Psoas muscle (tissue), 7 donors: ENCODE measurements at regions not wholly inside any gene's neighbourhood (a gene's known extent, or its start where the extent isn't known, plus 50 kb on each side); places are given as distances from the start of the nearest gene placed in this dataset.
"Not testable (repeated sequence)": the region's sequence is repeated elsewhere in the genome, so short reads cannot be mapped to it uniquely, and the experiment has no call there.

Experiments used
- ATAC-seq, 4 donors: fragments of 200-7000 bp; cut with Tn5 transposase; one replicate each; pipeline ENCODE4 v1.9.1; 2020; ENCODE audit warnings: moderate library complexity in 3 of 4, mild to moderate bottlenecking in 2 of 4
- DNase-seq, 2 donors: peaks; one replicate each; pipeline ENCODE4 v3.0.0-alpha.2; 2020
- H3K27ac ChIP-seq: fragments of 200-600 bp; one replicate; pipeline ENCODE4 v1.8.0; 2022
- H3K27me3 ChIP-seq, 3 donors: fragments of 200-600 bp in 1 of 3; one replicate each; pipeline versions ENCODE4 v1.6.1 to v1.8.0; 2013 to 2022; ENCODE audit warnings: low read length in 2 of 3, mild to moderate bottlenecking in 2 of 3, moderate library complexity in 1 of 3; ENCODE audit not compliant: insufficient read depth in 3 of 3
- H3K36me3 ChIP-seq, 2 donors: fragments of 200-600 bp in 1 of 2; one replicate each; pipeline versions ENCODE4 v1.6.1 to v1.8.0; 2013 to 2022; ENCODE audit warnings: low read depth in 1 of 2, mild to moderate bottlenecking in 1 of 2, moderate library complexity in 1 of 2; ENCODE audit not compliant: insufficient read depth in 1 of 2
- H3K4me1 ChIP-seq: fragments of 200-600 bp; one replicate; pipeline ENCODE4 v1.8.0; 2022
- H3K4me3 ChIP-seq: fragments of 200-600 bp; one replicate; pipeline ENCODE4 v1.8.0; 2022; ENCODE audit warnings: mild to moderate bottlenecking
- H3K9me3 ChIP-seq: fragments of 200-600 bp; one replicate; pipeline ENCODE4 v1.8.0; 2022
- WGBS, 3 donors: extraction: QIAGEN DNeasy Blood & Tissue Kit; methylation state at CpG; one replicate each; pipeline versions ENCODE4 v1.1.6 to v1.1.7; 2013; 5-methylcytosine and 5-hydroxymethylcytosine counted together
- intact Hi-C, 2 donors: fragments of 100-400 bp; cut with DNase I; formaldehyde crosslinking; loops; one replicate each; pipeline versions ENCODE4 v1.11.0 to v1.14.2; 2022
- TF ChIP-seq, protein P1 (sequence below): fragments of 200-600 bp; IDR thresholded peaks from one replicate; pipeline ENCODE4 v1.8.0; 2022; ENCODE audit warnings: antibody characterized with exemption
- donor health status: healthy with polysubstance abuse.
- donor health status: DM: no; HTN: no; CAD: no; lungs with moderate emphysema.
- donor health status: Bipolar disorder and iron deficiency.
- donor health status: healthy.
- donor health status: DM: yes; HTN: yes; CAD: no.
- donor health status: DM: no; HTN: no; CAD: no.
- donor health status: DM: yes; HTN: yes; CAD: no.

DNA sequence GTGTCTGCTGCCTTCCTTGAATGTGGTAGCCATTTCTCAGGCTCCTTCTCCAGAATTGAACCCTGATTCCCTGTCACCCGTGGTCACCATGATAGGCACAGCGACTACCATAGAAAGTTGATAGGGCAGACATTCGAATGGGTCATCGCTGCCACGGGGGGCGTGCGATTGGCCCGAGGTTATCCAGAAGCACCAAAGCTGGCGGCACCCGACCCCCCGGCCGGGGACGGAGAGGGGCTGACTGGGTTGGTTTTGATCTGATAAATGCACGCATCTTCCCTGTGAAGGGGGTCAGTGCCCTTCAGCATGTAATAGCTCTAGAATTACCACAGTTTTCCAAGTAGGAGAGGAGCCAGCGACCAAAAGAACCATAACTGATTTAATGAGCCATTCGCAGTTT is 94.0 kb upstream of the ANKRD30BL start:
- intact Hi-C loops: no loop called here
- 83 to 90% (median 89%) methylated on average over 16 of the region's 16 CpGs for WGBS, 3 donors
- DNase-seq: no peak
- no peaks in the 10 kb centered on the region for H3K9me3 ChIP-seq
- no peak for ATAC-seq
- no peak overlapping the region for H3K27ac ChIP-seq
- H3K27me3 ChIP-seq: peaks cover 0 to 35% (median 8%) of the 10 kb centered on the region in 3 donors
- no peaks in the 10 kb centered on the region for H3K4me1 ChIP-seq
- TF ChIP-seq, protein P1, sequence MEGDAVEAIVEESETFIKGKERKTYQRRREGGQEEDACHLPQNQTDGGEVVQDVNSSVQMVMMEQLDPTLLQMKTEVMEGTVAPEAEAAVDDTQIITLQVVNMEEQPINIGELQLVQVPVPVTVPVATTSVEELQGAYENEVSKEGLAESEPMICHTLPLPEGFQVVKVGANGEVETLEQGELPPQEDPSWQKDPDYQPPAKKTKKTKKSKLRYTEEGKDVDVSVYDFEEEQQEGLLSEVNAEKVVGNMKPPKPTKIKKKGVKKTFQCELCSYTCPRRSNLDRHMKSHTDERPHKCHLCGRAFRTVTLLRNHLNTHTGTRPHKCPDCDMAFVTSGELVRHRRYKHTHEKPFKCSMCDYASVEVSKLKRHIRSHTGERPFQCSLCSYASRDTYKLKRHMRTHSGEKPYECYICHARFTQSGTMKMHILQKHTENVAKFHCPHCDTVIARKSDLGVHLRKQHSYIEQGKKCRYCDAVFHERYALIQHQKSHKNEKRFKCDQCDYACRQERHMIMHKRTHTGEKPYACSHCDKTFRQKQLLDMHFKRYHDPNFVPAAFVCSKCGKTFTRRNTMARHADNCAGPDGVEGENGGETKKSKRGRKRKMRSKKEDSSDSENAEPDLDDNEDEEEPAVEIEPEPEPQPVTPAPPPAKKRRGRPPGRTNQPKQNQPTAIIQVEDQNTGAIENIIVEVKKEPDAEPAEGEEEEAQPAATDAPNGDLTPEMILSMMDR: no peak
- H3K4me3 ChIP-seq: no peak overlapping the region
- H3K36me3 ChIP-seq: no peaks in the 10 kb centered on the region

DNA sequence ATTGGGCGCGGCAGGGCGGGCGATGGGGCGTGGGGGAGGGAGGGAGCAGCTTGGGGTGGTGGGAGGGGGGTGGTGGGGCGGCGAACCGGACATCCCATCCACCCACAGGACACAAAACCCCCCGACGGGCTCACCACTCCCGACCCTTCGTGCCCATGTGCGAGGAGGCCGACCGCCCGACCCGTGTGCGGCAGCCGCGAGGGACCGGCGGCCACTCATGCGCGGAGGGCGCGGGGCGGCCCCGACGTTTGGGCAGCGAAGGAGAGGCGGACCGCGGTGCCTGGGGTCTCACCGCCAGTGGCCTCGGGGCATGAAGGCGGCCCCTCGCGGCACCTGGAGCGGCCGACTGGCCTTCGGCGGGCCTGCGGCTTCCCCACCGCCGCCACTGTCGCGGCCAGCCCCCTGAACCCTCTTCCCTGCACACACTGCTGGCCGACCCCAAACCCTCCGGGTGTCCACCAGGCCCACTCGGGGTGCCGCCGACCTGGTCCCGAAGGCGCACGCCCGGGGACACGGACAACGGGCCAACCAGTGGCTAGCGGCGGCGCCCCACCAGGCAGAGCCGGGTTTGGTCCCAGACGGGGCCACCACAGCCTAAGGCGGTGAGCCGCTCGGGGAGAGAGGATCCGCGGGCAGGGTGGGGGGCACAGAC is 94.6 kb upstream of the ANKRD30BL start:
- H3K27me3 ChIP-seq: peaks cover 0 to 35% (median 8%) of the 10 kb centered on the region in 3 donors
- H3K9me3 ChIP-seq: no peaks in the 10 kb centered on the region
- TF ChIP-seq, protein P1: no peak
- ATAC-seq (no peak), DNase-seq (no peak)
- 13 to 19% (median 19%) methylated on average over 49 to 68 of the region's 68 CpGs for WGBS, 3 donors
- H3K4me3 ChIP-seq: no peak overlapping the region
- H3K27ac ChIP-seq: no peak overlapping the region
- H3K4me1 ChIP-seq: no peaks in the 10 kb centered on the region
- intact Hi-C loops: no loop called here
- H3K36me3 ChIP-seq: no peaks in the 10 kb centered on the region

DNA sequence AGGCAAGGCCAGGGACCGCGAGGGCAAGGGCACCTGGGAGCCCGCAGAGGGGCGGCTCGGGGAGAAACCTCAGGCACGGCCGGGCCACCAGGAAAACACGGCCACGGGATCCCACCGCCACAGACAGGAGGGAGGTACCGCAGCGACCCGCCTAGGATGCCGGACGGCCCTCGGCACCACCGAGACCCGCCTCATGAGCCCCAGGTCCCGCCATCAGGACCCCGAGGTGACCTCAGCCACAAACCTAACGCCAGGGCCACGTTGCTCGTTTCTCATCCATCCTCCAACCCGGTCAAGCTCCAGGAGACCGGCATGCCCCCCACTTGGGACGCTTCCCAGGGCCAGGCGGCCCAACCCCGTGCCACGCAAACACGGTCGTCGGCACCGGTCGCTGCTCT is 95.2 kb upstream of the ANKRD30BL start:
- ATAC-seq, intact Hi-C loops, H3K27ac ChIP-seq, H3K4me1 ChIP-seq, H3K9me3 ChIP-seq, DNase-seq, H3K36me3 ChIP-seq: not testable (repeated sequence)
- 3 to 7% (median 5%) methylated on average over 26 to 34 of the region's 34 CpGs for WGBS, 3 donors
- Histone ChIP-seq H3K27me3 (peaks cover 0 to 35% (median 8%) of the 10 kb centered on the region in 3 donors), H3K4me3 (peak overlapping the region; percentile 18)

DNA sequence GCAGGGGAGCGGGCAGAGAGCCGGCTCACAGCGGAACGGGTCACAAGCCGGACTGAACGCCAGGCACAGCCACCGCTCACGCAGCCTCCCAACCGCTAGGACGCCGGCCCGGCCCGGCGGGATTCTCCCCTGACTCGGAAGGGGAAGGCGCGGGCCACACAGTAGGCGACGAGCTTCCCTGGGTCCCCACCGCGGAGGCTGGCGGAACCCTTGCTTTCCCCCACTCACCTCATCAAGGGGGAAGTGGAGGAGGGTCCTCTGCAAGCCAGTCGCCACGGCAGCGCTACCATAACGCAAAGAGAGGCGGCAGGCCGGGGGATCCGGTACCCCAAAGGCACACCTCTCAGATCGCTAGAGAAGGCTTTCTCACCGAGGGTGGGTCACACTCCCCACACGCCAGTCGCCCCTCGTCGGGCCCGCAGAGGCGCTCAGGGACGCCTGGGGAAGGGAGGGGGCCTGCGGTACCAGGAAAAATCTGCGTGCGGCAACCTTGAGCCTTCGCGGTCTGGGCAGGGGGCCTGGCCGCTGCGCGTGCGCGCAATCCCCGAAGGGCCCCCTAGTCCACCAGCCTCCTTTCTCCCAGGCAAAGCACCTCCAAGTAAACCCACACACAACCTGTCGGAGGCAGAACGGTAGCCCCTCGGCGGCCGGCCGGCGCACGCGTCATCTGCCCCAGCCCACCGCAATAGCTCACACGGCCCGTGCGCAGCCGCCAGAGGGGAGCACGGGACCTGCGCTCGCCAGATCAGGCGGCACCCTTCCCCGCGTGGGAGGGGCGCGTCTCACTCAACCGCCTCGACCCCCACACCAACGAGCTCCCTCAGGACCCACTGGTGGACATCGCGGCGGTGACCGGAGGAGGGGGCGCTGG is 95.8 kb upstream of the ANKRD30BL start:
- H3K4me3 ChIP-seq: peak overlapping the region; percentile 18
- peaks cover 0 to 35% (median 8%) of the 10 kb centered on the region in 3 donors for H3K27me3 ChIP-seq
- ATAC-seq, DNase-seq, H3K27ac ChIP-seq, H3K36me3 ChIP-seq, H3K9me3 ChIP-seq, H3K4me1 ChIP-seq, intact Hi-C loops: not testable (repeated sequence)
- WGBS, 3 donors: 4 to 8% (median 5%) methylated on average over 57 to 79 of the region's 79 CpGs

DNA sequence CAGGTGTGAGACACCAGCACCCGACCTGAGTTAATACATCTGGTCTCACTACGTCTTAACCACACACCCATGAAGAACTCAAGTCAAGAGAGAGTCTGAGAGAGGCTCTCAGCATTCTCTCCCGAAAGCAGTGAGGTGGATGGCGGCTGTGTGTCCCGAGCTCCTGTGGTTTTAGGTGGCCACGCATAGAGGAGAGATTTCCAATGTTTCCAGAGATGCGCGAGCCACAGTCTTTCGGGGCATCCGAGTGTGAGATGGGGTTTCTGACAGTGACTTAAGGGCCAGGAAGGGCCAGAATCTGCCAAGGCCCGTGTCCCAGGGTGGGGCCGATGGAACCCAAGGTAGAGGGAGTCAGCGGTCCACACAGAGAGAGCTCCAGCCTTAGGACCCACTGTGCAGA is 97.5 kb upstream of the ANKRD30BL start:
- H3K27ac ChIP-seq, DNase-seq, H3K4me3 ChIP-seq, H3K4me1 ChIP-seq, H3K36me3 ChIP-seq, ATAC-seq, intact Hi-C loops, H3K9me3 ChIP-seq: not testable (repeated sequence)
- 91 to 94% (median 94%) methylated on average over 13 of the region's 13 CpGs for WGBS, 3 donors
- H3K27me3 ChIP-seq: peaks cover 0 to 35% (median 8%) of the 10 kb centered on the region in 3 donors

DNA sequence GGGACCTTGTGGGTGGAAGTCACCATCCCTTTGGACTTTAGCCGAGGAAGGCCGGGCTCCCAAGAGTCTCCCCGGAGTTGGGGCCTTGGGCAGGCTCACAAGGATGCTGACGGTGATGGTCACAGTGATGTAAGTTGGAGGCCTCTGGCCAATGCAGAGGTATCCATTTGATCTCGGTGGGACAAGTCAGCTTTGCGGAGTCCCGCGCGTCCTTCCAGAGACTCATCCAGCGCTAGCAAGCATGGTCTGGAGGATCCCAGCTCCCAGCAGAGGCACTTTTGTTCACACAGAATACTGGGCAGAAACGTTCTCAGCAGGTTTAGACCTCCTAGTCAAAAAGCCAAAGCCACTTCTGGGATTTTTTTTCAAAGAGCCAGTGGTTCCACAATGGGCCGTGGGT is 103.8 kb upstream of the ANKRD30BL start:
- not testable (repeated sequence) for DNase-seq, H3K36me3 ChIP-seq, H3K27ac ChIP-seq, H3K4me1 ChIP-seq, H3K9me3 ChIP-seq, H3K4me3 ChIP-seq, ATAC-seq
- WGBS, 3 donors: 84 to 87% (median 86%) methylated on average over 12 of the region's 12 CpGs
- intact Hi-C loops: loop anchor here in 1 of 2 donors (10.0 kb wide), 1 partner anchor 1579 kb away; no protein-coding TSS in a partner anchor
- H3K27me3 ChIP-seq: peaks cover 0 to 20% (median 0%) of the 10 kb centered on the region in 3 donors
